NCI-H2107 treated with DMSO at 0.1 percent for 48 hours (cell line): ENCODE measurements at regions not wholly inside any gene's neighbourhood (a gene's known extent, or its start where the extent isn't known, plus 50 kb on each side); places are given as distances from the start of the nearest gene placed in this dataset.

Source experiments
- DNase-seq: peaks from one replicate; lab custom pipeline; 2025; ENCODE audit not compliant: unreplicated experiment; lab: John Stamatoyannopoulos, UW

GRCh38 chr13:31925079-31925478, 106.5 kb upstream of the FRY start:
- no peak for DNase-seq

- no peak for DNase-seq
Observed at GRCh38 chr13:31927219-31927653, 104.3 kb upstream of the FRY start.

- DNase-seq, result no peak
Observed at GRCh38 chr13:31929031-31929770, 102.4 kb upstream of the FRY start.

GRCh38 chr13:31930490-31930889, 101.1 kb upstream of the FRY start:
- no peak for DNase-seq

- no peak for DNase-seq
Observed at GRCh38 chr13:31930901-31931522, 100.6 kb upstream of the FRY start.

- no peak for DNase-seq
Observed at GRCh38 chr13:31937436-31937835, 94.1 kb upstream of the FRY start.

GRCh38 chr13:31940076-31940475, 91.5 kb upstream of the FRY start:
- DNase-seq, result no peak

GRCh38 chr13:31943591-31943990, 88.0 kb upstream of the FRY start:
- DNase-seq, result no peak

- no peak for DNase-seq
Observed at GRCh38 chr13:31944262-31945160, 87.1 kb upstream of the FRY start.

GRCh38 chr13:31945202-31945961, 86.2 kb upstream of the FRY start:
- DNase-seq, result peak; percentile 94

GRCh38 chr13:31946091-31946770, 85.3 kb upstream of the FRY start:
- no peak for DNase-seq

GRCh38 chr13:31947105-31947504, 84.5 kb upstream of the FRY start:
- DNase-seq, result no peak

- DNase-seq, result no peak
Observed at GRCh38 chr13:31947506-31947905, 84.1 kb upstream of the FRY start.

GRCh38 chr13:31949486-31949885, 82.1 kb upstream of the FRY start:
- no peak for DNase-seq

GRCh38 chr13:31950111-31950815, 81.3 kb upstream of the FRY start:
- DNase-seq, result no peak

- DNase-seq, result no peak
Observed at GRCh38 chr13:31951215-31951678, 80.3 kb upstream of the FRY start.

- no peak for DNase-seq
Observed at GRCh38 chr13:31952641-31953380, 78.8 kb upstream of the FRY start.

GRCh38 chr13:31955101-31955500, 76.5 kb upstream of the FRY start:
- DNase-seq, result no peak

- no peak for DNase-seq
Observed at GRCh38 chr13:31955741-31956140, 75.8 kb upstream of the FRY start.
